MM.1S (cell line): ENCODE measurements at regions not wholly inside any gene's neighbourhood (a gene's known extent, or its start where the extent isn't known, plus 50 kb on each side); places are given as distances from the start of the nearest gene placed in this dataset.

Experiments
- CTCF ChIP-seq: fragments of 300-600 bp; sonication (generic); IDR thresholded peaks from 2 replicates; pipeline ENCODE4 v1.5.1; 2016; ENCODE audit warnings: antibody characterized with exemption, low read length, mixed read lengths
- EZH2 ChIP-seq: fragments of 300-600 bp; sonication (generic); optimal IDR thresholded peaks from 2 replicates; pipeline ENCODE3; 2017; ENCODE audit warnings: low read depth, mild to moderate bottlenecking, antibody characterized with exemption, low read length, mixed read lengths
- EZH2phosphoT487 ChIP-seq: fragments of 300-600 bp; sonication (generic); IDR thresholded peaks from 2 replicates; pipeline ENCODE4 v1.6.1; 2018; ENCODE audit warnings: antibody characterized with exemption, low read length

- TF ChIP-seq EZH2phosphoT487 (no peak), CTCF (no peak), EZH2 (no peak)
Measured at GRCh38 chr2:239903803-239904202, 121.3 kb downstream of the NDUFA10 start.
